Activated naive CD8-positive, alpha-beta T cell treated with anti-CD3 and anti-CD28 coated beads, Interleukin-2, amount 50 U/mL, for 24 hours (primary cell): ENCODE measurements at regions not wholly inside any gene's neighbourhood (a gene's known extent, or its start where the extent isn't known, plus 50 kb on each side); places are given as distances from the start of the nearest gene placed in this dataset.

Experiments
- ATAC-seq: fragments of 150-1000 bp; cut with Tn5 transposase; one replicate; pipeline ENCODE4 v1.10.0; 2021
- DNase-seq: peaks from one replicate; pipeline ENCODE4 v3.0.0; 2021
- H3K27ac Mint-ChIP-seq: one replicate; pipeline ENCODE4 v1.8.0; 2021; ENCODE audit warnings: mild to moderate bottlenecking, mixed read lengths
- H3K27me3 Mint-ChIP-seq: one replicate; pipeline ENCODE4 v1.8.0; 2021; ENCODE audit warnings: mixed read lengths
- H3K36me3 Mint-ChIP-seq: one replicate; pipeline ENCODE4 v1.8.0; 2021; ENCODE audit warnings: low read depth, mixed read lengths
- H3K4me1 Mint-ChIP-seq: one replicate; pipeline ENCODE4 v1.8.0; 2021; ENCODE audit warnings: mixed read lengths
- H3K4me3 Mint-ChIP-seq: one replicate; pipeline ENCODE4 v1.8.0; 2021; ENCODE audit warnings: mild to moderate bottlenecking, moderate library complexity, mixed read lengths
- H3K9me3 Mint-ChIP-seq: one replicate; pipeline ENCODE4 v1.8.0; 2021; ENCODE audit warnings: mixed read lengths

DNA sequence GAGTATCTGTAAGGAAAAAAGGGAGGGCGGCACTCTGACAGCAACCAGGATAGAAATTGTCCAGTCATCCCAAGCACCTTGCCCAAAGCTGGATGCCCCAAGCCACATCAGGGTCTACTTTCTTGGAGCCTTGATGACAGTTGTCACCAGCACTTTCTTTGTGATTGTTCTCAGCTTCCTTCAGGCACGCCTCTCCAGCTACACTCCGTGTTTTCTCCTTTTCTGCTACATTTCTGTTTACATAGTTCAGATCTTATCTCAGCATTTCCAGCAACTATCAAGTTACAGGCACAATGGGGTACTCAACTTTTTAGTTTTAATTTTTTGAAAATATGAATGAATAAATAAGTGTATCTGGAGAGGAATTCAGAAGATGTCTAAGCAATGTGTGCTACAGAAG is 115.3 kb upstream of the CELF4 start:
- Mint-ChIP-seq H3K9me3 (no peaks in the 10 kb centered on the region), H3K36me3 (no peaks in the 10 kb centered on the region), H3K27ac (no peak overlapping the region), H3K27me3 (peaks cover 6% of the 10 kb centered on the region), H3K4me3 (no peak overlapping the region), H3K4me1 (no peaks in the 10 kb centered on the region)
- ATAC-seq = no peak
- DNase-seq = no peak

DNA sequence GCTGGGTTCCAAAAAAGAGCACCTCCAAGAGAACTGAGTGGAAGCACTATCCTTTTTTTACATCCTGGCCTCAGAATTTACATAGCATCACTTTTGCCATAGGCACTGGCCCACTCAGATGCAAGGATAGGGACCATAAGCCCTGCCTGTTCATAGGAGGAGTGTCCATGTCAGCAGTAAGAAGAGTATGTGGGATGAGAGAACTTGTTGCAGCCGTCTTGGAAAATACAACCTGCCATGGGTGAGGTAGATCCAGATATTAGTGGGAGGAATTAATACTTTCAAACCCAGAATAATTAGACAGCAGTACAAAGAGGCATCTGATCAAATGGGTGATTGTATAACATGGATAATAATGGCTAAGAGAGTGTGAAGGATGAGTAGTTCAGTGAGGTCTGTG is 110.7 kb upstream of the CELF4 start:
- no peaks in the 10 kb centered on the region for H3K9me3 Mint-ChIP-seq
- DNase-seq (no peak), ATAC-seq (no peak)
- H3K4me1 Mint-ChIP-seq = no peaks in the 10 kb centered on the region
- H3K4me3 Mint-ChIP-seq = no peak overlapping the region
- no peak overlapping the region for H3K27ac Mint-ChIP-seq
- no peaks in the 10 kb centered on the region for H3K36me3 Mint-ChIP-seq
- H3K27me3 Mint-ChIP-seq = no peaks in the 10 kb centered on the region

DNA sequence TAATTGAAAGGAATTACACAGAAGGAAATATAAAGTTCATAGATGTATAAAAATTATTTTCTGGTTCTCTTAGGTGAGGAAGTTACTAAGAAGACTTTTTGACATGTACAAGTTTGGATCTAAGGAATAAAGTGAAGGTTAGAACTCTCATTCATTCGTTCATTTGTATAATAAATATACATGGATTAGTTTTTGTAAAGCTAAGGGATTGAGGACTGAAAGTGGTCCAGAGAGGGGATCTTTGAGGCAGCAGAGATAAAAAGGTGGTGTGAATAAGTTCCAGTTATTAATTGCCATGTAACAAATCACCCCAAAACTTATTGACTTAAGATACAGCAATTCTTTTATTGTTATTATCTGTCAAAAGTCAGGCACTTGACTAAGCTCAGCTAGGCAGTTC is 110.1 kb upstream of the CELF4 start:
- H3K4me1 Mint-ChIP-seq = no peaks in the 10 kb centered on the region
- ATAC-seq (no peak), DNase-seq (no peak)
- H3K27me3 Mint-ChIP-seq = no peaks in the 10 kb centered on the region
- no peak overlapping the region for H3K4me3 Mint-ChIP-seq
- no peaks in the 10 kb centered on the region for H3K9me3 Mint-ChIP-seq
- H3K36me3 Mint-ChIP-seq = no peaks in the 10 kb centered on the region
- no peak overlapping the region for H3K27ac Mint-ChIP-seq

DNA sequence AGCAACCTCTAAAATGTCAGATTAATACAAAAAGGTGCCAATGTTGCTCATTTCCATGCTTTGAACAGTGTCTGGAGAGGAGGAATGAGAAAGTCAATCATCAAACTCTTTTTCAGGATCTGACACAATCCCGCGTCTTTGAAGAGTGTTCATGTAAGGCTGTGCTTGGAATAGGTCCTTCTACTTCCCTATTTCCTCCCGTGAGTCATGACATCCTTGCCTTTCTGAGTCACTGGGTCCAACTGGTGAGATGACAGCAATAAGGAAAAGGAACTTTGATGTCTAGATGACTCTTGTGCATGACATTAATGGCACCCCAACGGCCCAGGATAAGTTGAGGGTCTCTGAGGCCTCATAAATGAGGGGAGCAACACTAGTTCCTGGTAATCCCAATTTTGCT is 109.0 kb upstream of the CELF4 start:
- ATAC-seq = no peak
- no peaks in the 10 kb centered on the region for H3K36me3 Mint-ChIP-seq
- no peak for DNase-seq
- no peaks in the 10 kb centered on the region for H3K4me1 Mint-ChIP-seq
- no peak overlapping the region for H3K4me3 Mint-ChIP-seq
- H3K27ac Mint-ChIP-seq = no peak overlapping the region
- no peaks in the 10 kb centered on the region for H3K27me3 Mint-ChIP-seq
- H3K9me3 Mint-ChIP-seq = no peaks in the 10 kb centered on the region

DNA sequence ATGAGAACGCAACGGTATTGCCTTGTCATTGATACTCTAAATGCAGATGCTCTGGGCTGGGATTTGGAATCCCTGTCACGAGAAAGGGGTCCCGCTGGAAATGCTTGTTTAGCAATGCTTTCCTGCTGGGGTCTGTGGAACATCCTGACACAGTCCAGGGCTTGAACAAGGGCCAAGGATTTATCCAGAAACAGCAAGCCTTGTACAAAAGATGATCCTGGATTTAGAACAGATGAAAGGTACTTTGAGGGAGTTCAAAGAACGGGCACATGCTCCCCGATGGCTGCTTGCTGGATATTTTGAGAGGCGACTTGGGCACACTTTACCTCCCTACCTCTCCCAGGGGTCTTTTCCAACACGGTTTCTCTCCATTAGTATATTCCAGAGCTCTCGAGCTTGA is 108.1 kb upstream of the CELF4 start:
- no peaks in the 10 kb centered on the region for H3K9me3 Mint-ChIP-seq
- no peak for DNase-seq
- no peaks in the 10 kb centered on the region for H3K27me3 Mint-ChIP-seq
- H3K36me3 Mint-ChIP-seq = no peaks in the 10 kb centered on the region
- no peak overlapping the region for H3K4me3 Mint-ChIP-seq
- ATAC-seq = no peak
- H3K4me1 Mint-ChIP-seq = no peaks in the 10 kb centered on the region
- no peak overlapping the region for H3K27ac Mint-ChIP-seq

DNA sequence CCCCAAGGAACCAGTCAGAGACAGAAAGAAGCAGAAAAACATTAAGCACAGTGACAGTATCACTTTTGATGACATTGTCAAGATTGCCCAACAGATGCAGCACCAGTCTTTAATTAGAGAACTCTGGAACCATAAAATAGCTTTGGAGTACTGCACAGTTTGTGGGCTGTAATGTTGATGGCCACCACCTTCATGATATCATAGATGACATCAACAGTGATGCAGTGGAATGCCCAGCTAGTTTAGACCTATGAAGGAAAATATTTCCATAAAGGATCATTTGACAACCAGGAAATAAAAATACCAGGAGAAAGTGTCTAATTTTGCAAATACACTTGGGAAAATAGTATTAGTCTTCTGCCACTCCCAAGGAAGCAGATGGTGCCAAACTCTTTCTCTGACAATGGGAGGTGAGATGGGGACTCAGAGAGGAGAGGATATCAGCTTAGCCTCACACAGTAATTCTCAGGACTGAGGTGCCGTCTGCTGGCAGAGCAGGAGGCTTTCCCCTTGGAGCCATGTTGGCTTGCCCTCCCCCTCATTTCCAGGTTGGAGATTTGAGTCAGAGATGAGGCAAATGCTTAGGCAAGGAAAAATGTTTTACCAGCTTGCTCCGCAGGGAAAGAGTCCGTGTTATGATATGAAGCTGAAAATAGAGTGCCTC is 107.5 kb upstream of the CELF4 start:
- DNase-seq = no peak
- Mint-ChIP-seq H3K4me3 (no peak overlapping the region), H3K36me3 (no peaks in the 10 kb centered on the region), H3K4me1 (no peaks in the 10 kb centered on the region), H3K9me3 (no peaks in the 10 kb centered on the region), H3K27me3 (no peaks in the 10 kb centered on the region), H3K27ac (no peak overlapping the region)
- no peak for ATAC-seq

DNA sequence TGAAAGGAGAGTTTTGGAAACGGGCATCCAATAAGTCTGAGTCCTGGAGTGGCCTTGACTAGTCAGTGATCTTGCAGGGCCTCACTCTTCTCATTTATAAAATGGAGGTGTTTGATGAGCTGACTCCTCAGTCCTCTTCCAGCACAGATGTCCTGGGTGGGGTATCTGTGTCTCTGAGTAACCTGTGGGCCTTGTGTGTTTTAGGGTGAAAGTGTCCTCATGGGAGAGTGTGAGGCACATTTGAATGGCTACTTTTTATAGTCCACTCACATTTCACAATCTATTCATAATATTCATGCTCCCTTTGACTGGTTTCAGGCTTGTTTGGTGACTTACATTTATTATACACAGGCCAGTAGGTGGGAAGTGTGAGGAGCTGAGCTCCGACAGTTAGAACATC is 106.4 kb upstream of the CELF4 start:
- H3K27me3 Mint-ChIP-seq = no peaks in the 10 kb centered on the region
- DNase-seq = no peak
- H3K9me3 Mint-ChIP-seq = no peaks in the 10 kb centered on the region
- no peak overlapping the region for H3K4me3 Mint-ChIP-seq
- no peak overlapping the region for H3K27ac Mint-ChIP-seq
- no peaks in the 10 kb centered on the region for H3K4me1 Mint-ChIP-seq
- ATAC-seq = no peak
- no peaks in the 10 kb centered on the region for H3K36me3 Mint-ChIP-seq

DNA sequence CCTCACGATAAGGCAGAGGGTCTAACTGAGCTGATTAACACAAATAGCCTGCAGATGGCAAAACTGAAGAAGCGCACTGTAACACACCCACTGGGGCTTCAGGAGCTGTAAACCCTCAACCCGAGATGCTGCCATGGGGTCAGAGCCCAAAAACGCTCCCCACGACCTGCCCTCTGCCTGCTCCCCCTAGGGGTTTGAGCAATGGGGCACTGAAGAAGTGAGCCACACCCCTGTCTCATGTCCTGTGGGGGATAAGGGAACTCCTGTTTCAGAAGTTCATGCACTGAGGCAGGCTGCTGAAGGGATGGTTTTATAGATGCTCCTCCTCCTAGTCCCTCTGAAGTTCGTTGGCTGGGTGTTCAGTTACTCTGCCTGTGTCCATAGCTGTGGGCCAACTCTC is 105.9 kb upstream of the CELF4 start:
- no peak overlapping the region for H3K4me3 Mint-ChIP-seq
- H3K27ac Mint-ChIP-seq = no peak overlapping the region
- no peaks in the 10 kb centered on the region for H3K9me3 Mint-ChIP-seq
- no peaks in the 10 kb centered on the region for H3K4me1 Mint-ChIP-seq
- ATAC-seq = no peak
- H3K27me3 Mint-ChIP-seq = no peaks in the 10 kb centered on the region
- no peak for DNase-seq
- H3K36me3 Mint-ChIP-seq = no peaks in the 10 kb centered on the region

DNA sequence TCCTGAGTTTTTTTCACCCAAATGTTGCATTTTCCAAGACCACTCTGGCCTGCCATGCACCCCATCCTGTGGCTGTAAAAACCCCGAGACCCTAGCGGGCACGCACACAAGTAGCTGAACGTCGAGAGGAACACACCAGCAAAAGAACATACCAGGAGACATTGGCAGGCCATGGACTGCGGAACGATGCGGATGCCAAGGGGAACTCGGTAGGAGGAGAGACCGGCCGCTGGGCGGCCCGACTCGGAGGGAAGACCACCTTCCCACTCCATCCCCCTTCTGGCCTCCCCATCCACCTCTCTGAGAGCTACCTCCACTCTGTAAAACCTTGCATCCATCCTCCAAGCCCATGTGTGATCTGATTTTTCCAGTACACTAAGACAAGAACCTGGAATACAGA is 105.5 kb upstream of the CELF4 start:
- ATAC-seq (no peak), DNase-seq (no peak)
- Mint-ChIP-seq H3K27me3 (no peaks in the 10 kb centered on the region), H3K27ac (no peak overlapping the region), H3K36me3 (no peaks in the 10 kb centered on the region), H3K4me3 (no peak overlapping the region), H3K4me1 (no peaks in the 10 kb centered on the region), H3K9me3 (no peaks in the 10 kb centered on the region)

DNA sequence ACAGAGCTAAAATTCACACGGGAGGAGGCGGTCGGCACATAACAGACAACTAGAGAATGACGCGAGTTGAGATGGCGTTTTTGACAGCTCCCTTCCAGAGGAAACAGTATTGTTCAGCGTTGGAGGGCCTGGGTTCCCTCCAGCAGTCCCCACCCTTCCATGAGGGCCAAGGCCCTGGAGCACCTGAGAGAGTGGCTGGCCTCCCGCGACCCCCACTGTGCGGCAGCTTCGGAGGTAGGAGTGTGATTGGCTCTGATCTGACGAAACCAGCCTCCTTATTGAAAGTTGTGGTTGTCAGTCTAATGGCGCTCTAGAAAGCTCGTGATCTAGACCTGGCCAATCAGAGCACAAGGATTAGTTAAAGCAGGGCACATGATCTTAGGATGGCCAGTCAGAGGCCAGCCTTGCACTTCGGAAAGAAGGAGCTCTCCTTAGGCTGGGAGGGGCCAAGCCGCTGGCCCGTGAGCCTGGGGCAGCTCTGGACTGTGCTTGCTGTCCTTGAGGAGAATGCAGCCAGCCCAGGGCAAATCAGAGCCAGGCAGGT is 104.5 kb upstream of the CELF4 start:
- DNase-seq (no peak), ATAC-seq (no peak)
- H3K4me1 Mint-ChIP-seq = no peaks in the 10 kb centered on the region
- no peaks in the 10 kb centered on the region for H3K36me3 Mint-ChIP-seq
- H3K27me3 Mint-ChIP-seq = no peaks in the 10 kb centered on the region
- no peaks in the 10 kb centered on the region for H3K9me3 Mint-ChIP-seq
- no peak overlapping the region for H3K27ac Mint-ChIP-seq
- no peak overlapping the region for H3K4me3 Mint-ChIP-seq

DNA sequence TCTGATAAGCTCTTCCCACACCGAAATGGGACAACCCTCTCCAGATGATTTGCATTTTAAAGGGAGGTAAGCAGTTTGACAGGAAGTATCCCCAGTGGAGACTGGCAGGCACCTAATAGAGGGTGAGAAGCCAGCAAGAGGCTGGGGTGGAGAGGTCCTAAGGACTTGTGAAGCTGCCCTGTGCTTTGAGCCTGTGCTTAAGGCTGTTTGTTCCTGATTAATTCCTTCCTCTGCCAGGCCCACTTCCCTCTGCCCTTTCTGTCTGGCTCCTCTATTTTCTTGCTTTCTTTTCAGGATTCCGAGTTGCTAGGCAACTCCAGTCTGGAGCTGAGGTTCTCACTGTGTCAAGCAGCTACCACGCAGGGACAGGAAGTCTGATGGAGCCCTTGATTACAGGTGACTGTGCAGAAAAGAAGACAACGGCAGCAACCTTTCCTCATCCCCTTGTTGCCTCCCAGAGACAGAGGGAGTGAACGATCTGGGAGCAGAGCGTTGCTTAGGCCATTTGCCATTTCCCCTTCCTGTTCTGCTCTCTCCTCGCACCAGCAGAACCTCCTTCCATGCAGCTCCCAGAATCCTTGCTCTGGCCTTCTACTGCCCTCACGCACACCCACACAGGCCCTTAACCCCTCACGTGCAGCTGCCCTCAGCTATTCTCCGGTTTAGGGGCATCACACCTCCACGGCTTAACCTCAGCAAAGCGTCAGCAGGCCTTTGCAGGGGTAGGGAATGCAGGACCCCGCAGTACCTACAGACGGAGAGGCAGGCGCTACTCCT is 103.6 kb upstream of the CELF4 start:
- H3K4me1 Mint-ChIP-seq = no peaks in the 10 kb centered on the region

DNA sequence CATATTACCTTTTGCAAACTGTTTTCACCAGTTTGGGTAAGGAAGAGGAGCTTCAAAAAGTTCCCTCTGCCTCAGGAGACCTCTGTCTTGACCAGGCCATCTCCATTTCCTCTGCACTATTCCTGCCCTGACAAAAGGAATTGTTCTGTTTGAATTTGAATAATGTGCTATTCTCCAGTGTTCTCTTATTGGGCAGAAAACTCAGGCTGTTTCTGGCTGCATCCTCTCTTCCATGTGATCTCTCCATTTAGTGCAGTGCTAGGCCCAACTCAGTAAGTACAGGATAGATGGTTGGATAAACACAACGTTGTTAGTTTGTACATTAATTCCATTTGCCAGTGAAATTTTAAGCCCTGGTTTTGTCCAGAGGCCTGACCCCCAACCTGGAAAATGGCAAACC is 102.2 kb upstream of the CELF4 start:
- no peaks in the 10 kb centered on the region for H3K9me3 Mint-ChIP-seq
- H3K4me3 Mint-ChIP-seq = no peak overlapping the region
- ATAC-seq (no peak), DNase-seq (no peak)
- H3K27ac Mint-ChIP-seq = no peak overlapping the region
- no peaks in the 10 kb centered on the region for H3K27me3 Mint-ChIP-seq
- no peaks in the 10 kb centered on the region for H3K4me1 Mint-ChIP-seq
- no peaks in the 10 kb centered on the region for H3K36me3 Mint-ChIP-seq

More for the DNA sequence above, 103.6 kb upstream of the CELF4 start:
- ATAC-seq = no peak
- no peak for DNase-seq
- Mint-ChIP-seq H3K9me3 (no peaks in the 10 kb centered on the region), H3K4me3 (no peak overlapping the region), H3K27me3 (no peaks in the 10 kb centered on the region), H3K27ac (no peak overlapping the region), H3K36me3 (no peaks in the 10 kb centered on the region)

DNA sequence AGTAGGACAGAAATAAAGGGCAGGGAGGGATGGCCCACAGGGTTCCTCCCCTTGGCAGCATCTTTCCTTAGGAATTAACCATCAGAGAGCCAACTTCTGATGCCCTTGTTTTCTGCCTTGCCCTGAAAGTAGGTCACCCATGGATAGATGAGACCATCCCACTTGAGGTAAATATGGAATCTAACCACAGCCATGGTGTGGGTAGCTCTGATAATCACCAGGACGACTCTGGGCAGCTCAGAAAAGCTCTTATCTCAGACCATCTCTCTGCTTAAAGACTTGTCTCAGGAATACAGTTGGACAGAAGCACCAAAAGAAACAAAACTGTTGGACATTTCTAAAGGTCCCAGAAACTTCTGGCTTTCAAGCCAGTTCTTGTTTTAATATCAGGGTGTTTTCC is 101.4 kb upstream of the CELF4 start:
- H3K4me1 Mint-ChIP-seq = no peaks in the 10 kb centered on the region
- no peaks in the 10 kb centered on the region for H3K36me3 Mint-ChIP-seq
- ATAC-seq = no peak
- H3K4me3 Mint-ChIP-seq = no peak overlapping the region
- H3K27ac Mint-ChIP-seq = no peak overlapping the region
- H3K9me3 Mint-ChIP-seq = no peaks in the 10 kb centered on the region
- no peaks in the 10 kb centered on the region for H3K27me3 Mint-ChIP-seq
- no peak for DNase-seq

DNA sequence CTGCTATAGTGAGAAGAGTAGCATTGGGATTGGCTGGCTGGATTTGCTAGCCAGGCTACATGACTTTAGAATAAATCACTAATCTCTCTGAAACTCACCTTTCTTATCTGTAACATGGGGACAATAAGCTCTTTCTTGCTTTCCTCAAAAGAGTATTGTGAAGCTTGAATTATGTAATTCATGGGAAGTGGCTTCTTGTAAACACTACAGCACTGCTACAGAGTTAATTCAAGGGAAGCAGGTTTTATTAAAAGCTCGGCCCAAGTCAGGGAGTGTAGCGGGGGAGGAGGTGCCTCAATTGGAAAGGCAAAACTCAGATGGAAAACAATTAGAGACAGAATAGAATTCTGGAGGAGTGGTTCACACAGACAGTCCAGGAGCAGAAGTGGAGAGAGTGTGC is 100.9 kb upstream of the CELF4 start:
- H3K27me3 Mint-ChIP-seq = no peaks in the 10 kb centered on the region
- ATAC-seq (no peak), DNase-seq (no peak)
- H3K27ac Mint-ChIP-seq = no peak overlapping the region
- no peaks in the 10 kb centered on the region for H3K9me3 Mint-ChIP-seq
- H3K4me1 Mint-ChIP-seq = no peaks in the 10 kb centered on the region
- H3K36me3 Mint-ChIP-seq = no peaks in the 10 kb centered on the region
- no peak overlapping the region for H3K4me3 Mint-ChIP-seq

DNA sequence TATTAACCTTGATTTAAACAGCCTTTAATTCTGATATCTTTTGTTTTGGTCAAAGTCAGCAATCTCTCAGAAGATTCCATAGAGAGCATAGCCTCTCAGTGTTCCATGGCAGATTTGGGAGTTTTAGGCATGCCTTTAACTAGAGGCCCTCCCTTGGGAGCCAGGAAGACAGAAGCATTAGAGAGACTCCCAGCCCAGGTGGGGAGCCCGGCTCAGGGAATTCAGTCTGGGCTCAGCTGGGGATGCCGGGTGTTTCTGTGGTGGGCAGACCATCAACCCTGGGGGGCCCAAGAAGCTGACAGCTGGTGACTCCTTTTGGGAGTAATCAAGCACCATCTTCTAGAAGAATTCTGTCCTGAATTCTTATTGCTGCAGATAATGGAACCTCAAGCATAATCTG is 99.7 kb upstream of the CELF4 start:
- H3K4me3 Mint-ChIP-seq = no peak overlapping the region
- H3K27me3 Mint-ChIP-seq = no peaks in the 10 kb centered on the region
- ATAC-seq (no peak), DNase-seq (no peak)
- no peaks in the 10 kb centered on the region for H3K4me1 Mint-ChIP-seq
- no peaks in the 10 kb centered on the region for H3K9me3 Mint-ChIP-seq
- no peak overlapping the region for H3K27ac Mint-ChIP-seq
- no peaks in the 10 kb centered on the region for H3K36me3 Mint-ChIP-seq
